HG03175 (cell line): ENCODE measurements at regions not wholly inside any gene's neighbourhood (a gene's known extent, or its start where the extent isn't known, plus 50 kb on each side); places are given as distances from the start of the nearest gene placed in this dataset.
"Not testable (repeated sequence)": the region's sequence is repeated elsewhere in the genome, so short reads cannot be mapped to it uniquely, and the experiment has no call there.

Experiments
- ATAC-seq: cut with Tn5 transposase; IDR thresholded peaks from one replicate; pipeline ENCODE4 v1.9.1; 2021; ENCODE audit warnings: mild to moderate bottlenecking, moderate library complexity; ENCODE audit not compliant: unreplicated experiment

DNA sequence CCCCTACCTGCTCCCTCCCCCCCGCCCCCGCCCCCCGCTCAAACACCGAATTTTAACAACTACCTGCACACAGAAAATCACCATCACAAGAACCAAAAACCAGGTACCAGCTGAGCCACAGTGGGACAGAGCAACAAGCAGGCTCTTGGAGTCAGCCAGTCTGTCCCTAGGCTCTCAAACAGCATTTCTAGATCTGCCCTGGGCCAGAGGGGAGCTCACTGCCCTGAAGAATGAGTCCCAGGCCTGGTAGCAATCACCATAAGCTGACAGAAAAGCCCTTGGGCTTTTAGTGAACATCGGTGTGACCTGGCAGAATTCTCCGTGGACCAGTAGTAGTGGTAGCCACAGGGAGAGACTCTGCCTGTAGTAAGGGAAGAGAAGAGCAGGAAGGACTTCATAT lies 58.3 kb downstream of the C11orf87 start:
- ATAC-seq = no peak

DNA sequence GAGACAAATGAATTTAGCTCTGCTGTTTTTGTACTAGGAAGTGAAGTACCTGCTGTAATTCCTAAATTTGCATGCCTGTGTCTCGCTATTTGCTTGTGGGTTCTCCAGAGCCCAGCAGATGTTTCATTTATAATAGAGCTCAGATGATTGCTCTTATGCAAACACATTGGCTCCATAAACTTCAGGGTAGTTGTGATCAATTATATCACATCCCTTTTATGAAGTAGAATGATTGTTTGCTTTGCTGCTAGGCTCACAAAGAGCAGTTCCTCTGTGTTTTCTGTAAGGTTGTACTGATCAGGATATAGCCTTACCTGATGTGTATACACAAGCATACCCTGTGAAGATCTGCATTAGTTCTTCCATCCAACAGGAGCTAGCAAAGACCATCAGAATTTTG lies 64.1 kb downstream of the C11orf87 start:
- no peak for ATAC-seq

DNA sequence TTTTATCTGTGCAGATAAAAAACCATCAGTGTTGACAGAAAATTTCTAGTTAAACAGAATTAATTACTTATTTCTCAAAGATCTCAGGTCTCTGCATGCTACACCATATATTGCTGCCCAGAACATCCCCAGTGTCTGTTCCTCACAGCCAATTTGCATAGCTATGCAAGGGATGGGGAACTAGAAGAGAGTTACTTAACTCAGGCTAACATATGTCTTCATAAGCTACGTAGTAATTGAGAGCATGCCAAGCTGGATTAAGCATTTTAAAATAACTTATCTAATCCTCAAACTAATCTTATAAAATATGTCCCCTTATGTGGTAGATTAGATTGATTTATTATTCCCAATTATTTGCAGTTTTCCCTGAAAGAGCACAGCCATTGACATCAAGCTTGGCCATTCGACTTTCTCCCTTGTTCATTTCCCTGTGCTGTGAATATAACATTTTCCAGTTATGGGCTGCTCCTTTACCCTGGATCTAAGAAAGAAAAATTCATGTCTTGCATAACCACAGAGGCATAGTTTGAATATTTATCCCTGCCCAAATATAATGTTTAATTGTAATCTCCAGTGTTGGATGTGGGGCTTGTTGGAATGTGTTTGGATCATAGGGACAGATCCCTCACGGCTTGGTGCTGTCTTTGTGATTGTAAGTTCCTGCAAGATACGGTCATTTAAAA lies 69.1 kb downstream of the C11orf87 start:
- ATAC-seq = no peak

DNA sequence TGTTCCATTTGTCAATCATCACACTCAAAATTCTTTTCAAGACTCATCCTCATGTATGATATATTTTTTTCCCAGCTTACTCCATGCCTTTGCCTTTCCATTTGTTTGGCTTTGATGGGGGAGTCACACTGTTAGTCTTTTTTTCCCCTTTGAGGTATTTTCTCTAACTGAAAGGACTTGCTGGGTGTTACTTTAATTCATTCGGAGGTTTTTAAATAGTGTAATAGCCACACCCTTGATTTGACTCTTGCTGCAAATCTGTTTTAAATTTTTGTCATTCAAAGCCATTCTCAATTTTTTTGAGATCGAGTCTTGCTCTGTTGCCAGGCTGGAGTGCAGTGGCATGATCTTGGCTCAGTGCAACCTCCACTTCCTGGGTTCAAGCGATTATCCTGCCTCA lies 84.1 kb downstream of the C11orf87 start:
- no peak for ATAC-seq

DNA sequence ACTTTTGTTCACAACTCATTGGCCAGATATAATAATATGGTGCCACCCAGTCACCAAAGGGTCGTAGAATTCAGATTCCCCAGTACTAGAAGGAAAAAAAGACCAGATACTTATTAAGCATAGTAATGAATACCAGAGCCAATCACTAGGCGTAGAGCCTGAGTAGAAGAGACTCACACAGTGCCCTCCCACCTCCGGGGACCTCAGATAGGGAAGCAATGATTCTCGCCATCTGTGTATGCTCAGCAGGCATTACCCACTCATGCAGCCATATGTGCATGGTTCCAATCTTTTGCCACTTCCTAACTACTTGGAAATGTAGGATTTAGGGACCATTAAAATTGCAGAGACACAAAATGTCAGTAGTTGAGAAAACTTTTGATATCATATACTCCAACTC lies 85.3 kb downstream of the C11orf87 start:
- ATAC-seq = no peak

DNA sequence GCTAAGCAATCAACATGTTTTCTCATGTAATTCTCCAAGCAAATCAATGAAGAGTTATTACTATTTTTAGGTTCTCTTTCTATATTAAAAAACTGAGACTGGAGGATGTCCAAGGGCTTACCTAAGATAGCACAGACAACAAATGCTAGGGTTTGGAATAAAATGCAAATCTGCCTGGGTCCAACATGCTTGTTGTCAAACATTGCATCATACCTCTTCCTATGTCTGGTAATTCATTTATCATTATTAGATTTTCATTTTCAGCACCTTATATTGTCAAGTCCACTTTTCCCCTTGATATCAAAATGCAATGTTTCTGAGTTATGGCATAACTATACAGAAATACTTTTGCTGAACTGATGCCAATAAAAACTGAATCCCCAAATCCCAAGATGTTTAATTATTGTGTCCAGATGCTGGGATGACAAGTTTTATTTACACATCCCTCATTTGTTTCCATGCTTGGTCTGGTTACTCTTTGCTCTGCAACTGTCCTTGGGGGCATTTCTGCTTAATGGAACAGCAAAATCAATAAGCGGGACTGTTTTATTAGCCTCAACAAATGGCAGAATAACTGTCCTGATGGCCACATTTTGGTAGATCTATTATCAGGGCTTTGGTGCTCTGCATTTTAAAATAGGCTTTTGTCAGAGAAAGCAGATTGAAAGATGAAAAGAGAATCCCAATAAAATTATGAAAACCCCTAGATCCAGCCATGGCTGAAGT lies 86.0 kb downstream of the C11orf87 start:
- no peak for ATAC-seq

DNA sequence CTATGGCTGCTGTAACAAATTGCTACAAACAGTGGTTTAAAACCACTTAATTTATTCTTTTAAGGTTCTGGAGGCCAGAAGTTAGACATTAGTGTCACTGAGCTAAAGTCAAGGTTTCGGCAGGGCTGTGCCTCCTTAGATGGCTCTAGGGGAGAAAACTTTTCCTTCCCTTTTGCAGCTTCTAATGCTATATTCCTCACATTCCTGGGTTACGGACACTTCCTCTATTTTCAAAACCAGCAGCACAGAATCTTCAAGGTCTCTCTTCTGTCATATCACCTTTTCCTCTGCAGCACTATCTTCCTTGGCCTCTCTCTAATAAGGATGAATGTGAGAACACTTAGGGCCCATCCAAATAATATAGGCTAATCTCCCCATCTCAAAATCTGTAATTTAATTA lies 87.0 kb downstream of the C11orf87 start:
- no peak for ATAC-seq

DNA sequence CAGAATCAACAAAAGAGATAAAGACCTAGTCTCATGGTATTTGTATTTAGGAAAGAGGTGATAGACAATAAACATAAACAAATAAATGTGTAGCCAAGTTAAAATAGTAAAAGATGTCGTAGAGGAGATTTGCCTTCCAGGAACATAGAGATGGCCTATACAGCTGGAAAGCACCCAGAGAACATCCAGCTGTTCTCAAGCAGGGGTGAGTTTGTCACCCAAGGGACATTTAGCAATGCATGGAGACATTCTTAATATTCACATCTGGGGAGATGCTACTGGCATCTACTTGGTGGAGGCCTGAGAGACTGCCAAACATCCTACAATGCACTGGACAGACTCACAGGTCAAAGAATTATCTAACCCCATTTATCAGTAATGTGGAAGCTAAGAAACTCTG lies 88.3 kb downstream of the C11orf87 start:
- ATAC-seq = no peak

DNA sequence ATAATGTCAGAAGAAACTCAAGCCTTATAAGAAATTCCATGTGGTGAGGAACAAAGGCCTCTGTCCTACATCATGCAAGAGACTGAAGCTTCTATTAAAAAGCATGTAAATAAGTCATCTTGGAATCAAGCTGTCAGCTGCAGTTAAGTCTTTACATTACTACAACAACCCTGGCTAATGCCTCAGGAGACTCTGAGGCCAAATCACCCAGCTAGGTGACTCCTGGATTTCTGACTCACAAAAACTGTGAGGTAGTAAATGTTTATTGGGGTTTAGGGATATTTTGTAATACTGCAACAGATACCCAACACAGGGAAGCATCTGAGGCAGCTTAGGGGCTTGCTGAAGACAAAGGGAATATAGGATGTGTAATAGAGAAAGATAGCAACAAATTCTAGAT lies 89.6 kb downstream of the C11orf87 start:
- ATAC-seq = no peak

DNA sequence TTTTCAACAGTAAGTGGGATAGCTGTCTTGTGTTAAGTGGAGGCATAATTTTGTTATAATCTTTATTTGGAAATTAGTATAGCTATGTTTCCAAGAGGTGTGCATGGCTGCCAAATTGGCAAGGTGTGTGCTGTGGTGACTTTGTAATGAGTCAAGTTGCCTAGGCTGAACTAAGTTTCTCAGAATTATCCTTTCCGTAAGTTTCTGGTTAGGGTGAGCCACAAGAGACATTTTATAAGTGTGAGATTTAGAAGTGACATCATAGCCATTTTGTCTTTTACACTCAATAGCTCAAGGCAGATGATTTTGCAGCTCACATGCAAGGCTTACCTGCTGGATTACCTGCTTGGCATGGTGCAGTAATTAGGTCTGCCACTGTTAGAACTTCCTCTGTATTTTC lies 90.3 kb downstream of the C11orf87 start:
- ATAC-seq = no peak

DNA sequence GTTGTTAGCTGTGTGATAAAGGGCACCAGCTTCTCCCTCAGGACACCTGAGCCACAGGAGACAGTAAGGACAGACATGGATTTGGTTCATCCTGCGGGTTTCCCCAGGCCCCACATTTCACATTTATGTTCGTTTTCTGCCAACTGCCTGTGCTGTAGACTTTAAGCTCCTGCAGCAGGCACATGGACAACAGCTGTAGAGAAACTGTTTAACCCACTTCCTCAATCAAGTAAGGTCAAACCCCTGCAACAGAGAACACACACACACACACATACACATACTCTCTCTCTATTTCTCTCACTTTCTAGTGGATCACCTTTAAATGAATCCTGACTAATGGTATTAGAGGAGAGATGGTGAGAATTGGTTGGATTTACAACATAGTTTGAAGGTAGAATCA lies 90.7 kb downstream of the C11orf87 start:
- peak; percentile 67 for ATAC-seq

DNA sequence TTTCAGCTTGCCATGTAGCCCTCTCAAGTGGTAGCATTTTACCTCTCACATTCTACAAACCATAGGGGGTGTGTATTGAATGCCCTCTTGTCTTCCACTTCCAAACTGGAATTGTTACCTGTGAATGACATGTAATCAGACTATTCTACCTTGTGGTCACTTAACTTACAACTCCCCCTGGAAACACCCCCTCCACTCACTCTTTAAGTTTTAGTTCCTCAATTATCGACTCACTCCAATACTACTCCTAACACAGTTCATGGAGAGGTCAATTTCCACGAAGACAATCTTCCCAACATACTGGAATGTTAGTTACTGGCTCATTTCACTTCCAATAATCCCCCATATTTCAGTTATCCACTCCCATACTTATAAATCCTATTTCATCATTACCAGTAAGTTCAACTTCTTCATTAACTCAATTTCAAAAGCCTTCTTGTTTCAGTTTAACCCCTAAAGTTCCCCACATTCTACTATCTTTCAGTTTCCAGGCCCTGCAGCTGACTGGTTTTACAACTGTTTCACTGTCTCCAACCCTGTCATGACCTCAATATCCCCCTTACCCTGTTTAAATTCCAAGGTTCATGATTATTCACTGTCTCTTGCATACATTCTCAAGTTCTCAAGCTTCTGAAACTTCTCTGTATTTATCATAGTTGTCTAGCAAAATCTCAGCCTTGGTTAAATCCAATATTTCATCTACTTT lies 92.5 kb downstream of the C11orf87 start:
- ATAC-seq = peak; percentile 39

DNA sequence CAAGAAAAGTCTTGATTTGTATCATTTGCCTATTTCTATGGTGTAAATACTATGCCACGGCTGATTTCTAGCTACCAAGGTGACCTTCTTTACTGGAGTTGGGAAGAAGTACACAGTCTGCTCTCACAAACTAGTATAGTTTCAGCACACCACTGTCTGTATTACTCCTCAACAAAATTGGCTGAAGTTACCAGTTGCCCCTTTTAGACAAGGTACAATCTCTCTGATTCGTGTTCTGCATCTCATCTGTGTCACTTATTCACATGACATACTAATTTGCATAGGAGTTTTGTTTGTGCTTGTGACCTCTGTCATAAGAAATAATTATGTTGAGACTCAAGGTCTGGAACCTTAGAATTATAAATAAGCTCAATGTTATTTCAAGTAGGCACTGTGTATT lies 97.3 kb downstream of the C11orf87 start:
- ATAC-seq = no peak

DNA sequence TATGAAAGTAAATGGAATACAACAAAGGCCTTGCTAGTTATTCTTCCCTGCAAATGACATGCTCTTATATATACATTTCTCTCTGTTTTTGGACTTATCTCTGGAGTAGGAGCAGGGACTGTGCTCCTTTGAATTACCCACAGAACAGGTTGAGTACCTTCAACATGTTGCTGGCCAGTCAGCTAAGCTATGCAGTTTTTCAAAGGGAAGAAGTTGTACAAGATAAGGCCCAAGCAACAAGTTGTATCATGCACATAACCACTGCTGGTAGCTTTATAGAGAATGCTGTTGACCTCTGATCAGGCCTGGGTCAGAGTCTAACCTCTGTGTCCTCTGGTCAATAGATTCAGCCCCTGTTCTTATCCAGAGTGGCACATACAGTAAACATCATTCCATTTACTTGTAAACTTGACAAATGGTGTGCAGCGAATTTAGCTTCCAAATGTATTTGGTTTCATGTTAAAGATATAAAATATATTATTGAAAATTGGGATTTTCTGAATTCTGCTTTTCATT lies 99.6 kb downstream of the C11orf87 start:
- ATAC-seq = no peak

DNA sequence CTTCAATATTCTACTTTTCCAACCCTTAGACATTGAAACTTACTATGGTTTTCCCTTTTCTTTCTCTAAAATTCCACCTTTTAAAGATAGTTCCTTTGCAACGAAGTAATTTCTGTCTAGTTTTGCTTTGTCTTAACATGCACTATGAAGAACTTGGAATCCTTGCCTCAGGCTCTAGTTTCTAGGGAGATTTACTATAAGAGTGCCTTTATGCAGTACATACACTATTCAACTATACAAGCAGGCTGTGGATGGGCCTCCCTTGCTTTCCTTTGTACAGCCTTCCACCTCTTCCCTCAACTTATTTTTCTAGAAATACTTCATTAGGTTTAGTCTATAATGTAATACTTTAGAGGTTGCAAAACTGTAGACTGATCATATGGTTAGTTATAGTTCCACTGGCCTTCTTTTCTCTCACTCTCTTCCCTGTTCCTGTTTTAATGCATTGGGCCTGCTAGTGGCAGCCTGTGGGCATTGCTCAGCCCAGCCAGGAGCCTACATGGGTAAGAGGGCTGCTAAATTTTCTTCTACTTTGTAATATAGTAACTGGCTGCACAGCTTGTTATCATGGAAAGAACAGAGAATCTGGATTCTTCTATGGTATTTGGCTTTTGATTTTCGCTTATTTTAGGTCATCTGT lies 100.2 kb downstream of the C11orf87 start:
- no peak for ATAC-seq

DNA sequence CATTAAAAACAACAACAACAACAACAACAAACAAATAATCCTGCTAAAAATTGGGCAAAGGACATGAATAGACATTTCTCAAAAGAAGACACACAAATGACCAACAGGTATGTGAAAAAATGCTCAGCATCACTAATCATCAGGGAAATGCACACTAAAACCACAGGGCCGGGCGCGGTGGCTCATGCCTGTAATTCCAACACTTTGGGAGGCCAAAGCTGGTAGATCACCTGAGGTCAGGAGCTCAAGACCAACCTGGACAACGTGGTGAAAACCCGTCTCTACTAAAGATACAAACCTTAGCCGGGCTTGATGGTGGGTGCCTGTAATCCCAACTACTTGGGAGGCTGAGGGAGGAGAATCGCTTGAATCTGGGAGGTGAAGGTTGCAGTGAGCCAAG lies 103.6 kb downstream of the C11orf87 start:
- ATAC-seq = not testable (repeated sequence)

DNA sequence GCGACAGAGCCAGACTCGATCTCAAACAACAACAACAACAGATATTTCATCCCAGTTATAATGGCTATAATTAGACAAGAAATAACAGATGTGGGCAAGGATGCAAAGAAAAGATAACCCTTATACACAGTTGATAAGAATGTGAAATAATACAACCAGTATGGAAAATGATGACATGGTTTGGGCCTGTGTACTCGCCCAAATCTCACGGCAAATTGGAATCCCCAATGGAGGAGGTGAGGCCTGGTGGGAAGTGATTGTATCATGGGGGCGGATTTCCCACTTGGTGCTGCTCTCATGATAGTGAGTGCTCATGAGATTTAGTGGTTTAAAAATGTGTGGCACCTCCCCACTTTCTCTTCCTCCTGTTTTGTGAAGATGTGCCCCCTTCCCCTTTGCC lies 104.1 kb downstream of the C11orf87 start:
- no peak for ATAC-seq

DNA sequence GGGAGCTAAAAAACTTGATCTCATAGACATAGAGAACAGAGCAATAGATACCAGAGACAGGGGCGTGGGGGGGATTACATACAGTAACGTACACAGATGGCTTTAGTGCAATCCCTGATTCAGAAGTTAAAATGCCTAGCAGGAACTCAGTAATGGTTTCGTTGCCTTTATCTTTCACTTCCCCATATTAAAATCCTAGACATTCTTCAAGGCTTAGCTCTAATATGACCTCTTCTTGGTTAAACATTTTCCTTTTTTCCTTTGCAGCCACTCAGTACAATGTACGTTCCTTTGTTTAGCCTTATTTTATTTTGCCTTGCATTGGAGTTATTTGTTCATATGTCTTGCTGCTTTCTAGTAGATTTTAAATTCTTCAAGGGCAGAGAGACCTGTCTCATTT lies 104.9 kb downstream of the C11orf87 start:
- no peak for ATAC-seq

DNA sequence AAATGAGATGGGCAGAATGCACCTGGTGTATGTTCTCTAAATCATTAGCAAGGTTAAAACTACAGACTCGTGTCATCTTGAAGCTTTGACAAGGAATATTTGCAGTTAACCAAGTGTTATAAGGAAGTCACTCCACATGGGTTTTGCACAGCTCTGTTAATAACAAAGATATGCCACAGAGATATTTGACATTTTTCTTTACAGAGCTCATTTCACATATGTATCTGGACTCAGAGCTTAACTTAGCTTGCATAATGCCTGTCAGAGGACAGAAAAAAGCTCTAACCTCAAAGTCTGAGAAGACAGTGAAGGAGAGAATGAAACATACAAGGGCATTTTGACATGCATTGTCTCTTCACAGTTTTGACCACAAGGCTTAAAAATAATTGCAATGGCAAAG lies 105.5 kb downstream of the C11orf87 start:
- ATAC-seq = no peak

DNA sequence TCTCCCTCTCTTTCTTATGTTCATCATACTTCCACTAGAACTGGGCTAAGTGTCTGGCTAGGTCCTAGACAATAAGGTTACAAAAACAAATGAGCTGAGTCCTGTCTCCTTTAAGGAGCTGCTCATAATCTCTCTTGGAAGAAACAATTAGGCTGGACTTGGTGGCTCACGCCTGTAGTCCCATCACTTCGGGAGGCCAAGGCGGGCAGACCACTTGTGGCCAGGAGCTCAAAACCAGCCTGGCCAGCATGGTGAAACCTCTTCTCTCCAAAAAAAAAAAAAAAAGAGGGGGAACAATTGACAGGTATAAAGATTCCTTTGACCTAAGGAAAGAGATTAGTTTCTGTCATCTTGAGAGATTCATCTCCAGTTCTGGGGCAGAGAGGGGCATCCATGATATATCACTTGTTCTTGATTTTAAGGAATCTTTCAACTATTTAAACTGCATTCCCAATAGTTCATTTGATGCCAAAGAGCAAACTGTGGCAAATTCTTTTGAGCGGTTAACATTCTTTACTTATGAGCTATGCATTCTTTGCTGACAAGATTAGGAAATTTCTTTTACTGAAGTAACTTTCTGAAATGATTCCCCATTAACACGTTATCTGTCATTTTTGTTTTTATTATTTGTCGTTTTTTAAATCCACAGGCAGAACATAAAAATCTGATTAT lies 125.5 kb downstream of the C11orf87 start:
- no peak for ATAC-seq

DNA sequence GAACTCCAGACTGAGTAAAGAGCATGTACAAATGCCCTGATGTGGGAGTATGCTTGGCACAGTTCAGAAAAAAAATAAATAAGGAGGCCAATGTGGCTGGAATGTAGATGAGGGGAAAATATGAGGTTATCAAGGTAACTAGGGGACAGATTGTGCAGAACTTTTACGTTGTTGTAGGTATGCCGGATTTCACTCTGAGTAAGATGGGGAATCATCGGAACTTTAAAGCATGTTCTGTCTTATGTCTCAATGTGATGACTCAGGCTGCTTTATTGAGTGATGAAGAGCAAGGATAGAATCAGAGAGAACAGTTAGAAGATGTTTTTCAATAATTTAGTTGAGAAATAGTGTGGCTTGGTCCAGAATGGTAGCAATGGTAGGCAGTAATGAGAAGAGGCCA lies 130.4 kb downstream of the C11orf87 start:
- no peak for ATAC-seq
